IgD-negative memory B cell (primary cell): ENCODE measurements at regions not wholly inside any gene's neighbourhood (a gene's known extent, or its start where the extent isn't known, plus 50 kb on each side); places are given as distances from the start of the nearest gene placed in this dataset.
A peak's percentile ranks its signal among the peaks of the same experiment; 100 is the strongest.

Experiments
- H3K27ac Mint-ChIP-seq, 3 donors: one replicate each; pipeline ENCODE4 v1.8.0; 2020 to 2022; ENCODE audit warnings: mild to moderate bottlenecking in 3 of 3, mixed read lengths in 3 of 3, moderate library complexity in 1 of 3
- H3K27me3 Mint-ChIP-seq: one replicate; pipeline ENCODE4 v1.8.0; 2021; ENCODE audit warnings: mixed read lengths
- H3K36me3 Mint-ChIP-seq: one replicate; pipeline ENCODE4 v1.8.0; 2020; ENCODE audit warnings: mild to moderate bottlenecking, mixed read lengths
- H3K4me1 Mint-ChIP-seq, 3 donors: one replicate each; pipeline ENCODE4 v1.8.0; 2020 to 2022; ENCODE audit warnings: mixed read lengths in 3 of 3, mild to moderate bottlenecking in 1 of 3
- H3K4me3 Mint-ChIP-seq, 4 donors: one replicate each; pipeline ENCODE4 v1.8.0; 2020 to 2022; ENCODE audit warnings: mild to moderate bottlenecking in 4 of 4, mixed read lengths in 4 of 4, moderate library complexity in 3 of 4
- H3K9me3 Mint-ChIP-seq, 3 donors: one replicate each; pipeline ENCODE4 v1.8.0; 2020 to 2021; ENCODE audit warnings: mixed read lengths in 3 of 3, mild to moderate bottlenecking in 1 of 3

DNA sequence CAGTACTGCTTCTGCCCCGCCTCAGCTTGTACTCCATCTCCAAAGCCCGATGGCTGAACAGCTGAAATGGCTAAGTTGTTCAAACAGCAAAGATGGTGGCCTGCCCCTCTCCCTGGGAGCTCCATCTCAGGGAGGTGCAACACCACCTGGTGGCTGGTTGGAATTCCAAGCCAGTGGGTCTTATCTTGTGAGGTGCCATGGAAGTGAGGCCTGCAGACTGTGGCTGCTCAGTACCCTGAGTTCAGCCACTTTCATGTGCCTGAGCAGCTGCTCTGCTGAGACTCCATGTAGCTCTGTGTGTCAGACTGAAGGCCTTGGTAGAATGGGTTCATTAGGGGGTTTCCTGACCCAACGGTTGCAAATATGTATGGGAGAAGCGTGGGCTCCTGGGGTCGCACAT, 67.3 kb upstream of the SPRY2 start:
- peaks cover 4 to 23% (median 5%) of the 10 kb centered on the region in 3 donors for H3K9me3 Mint-ChIP-seq
- H3K27me3 Mint-ChIP-seq: no peaks in the 10 kb centered on the region
- no peak overlapping the region for H3K4me3 Mint-ChIP-seq
- H3K36me3 Mint-ChIP-seq: no peaks in the 10 kb centered on the region
- no peaks in the 10 kb centered on the region for H3K4me1 Mint-ChIP-seq
- no peak overlapping the region for H3K27ac Mint-ChIP-seq

DNA sequence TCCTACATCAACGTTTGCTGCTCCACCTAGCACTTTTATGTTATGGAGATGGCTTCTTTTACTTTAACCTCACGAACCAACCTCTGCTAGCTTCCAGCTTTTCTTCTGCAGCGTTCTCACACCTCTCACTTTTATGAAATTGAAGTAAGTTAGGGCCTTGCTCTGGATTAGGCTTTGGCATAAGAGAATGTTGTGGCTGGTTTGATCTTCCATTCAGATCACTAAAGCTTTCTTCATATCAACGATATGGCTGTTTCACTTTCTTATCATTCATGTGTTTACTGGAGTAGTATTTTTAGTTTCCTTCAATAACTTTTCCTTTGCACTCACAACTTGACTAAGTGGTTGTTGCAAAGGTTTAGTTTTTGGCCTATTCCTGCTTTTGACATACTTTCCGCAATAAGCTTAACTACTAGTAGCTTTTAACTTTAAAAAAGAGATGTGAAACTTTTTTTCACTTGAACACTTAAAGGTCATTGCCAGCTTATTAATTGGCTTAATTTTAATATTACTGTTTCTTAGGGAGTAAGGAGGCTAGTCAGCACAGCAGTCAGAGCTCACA, 60.0 kb upstream of the SPRY2 start:
- H3K36me3 Mint-ChIP-seq: no peaks in the 10 kb centered on the region
- H3K27ac Mint-ChIP-seq: no peak overlapping the region
- H3K9me3 Mint-ChIP-seq: peaks cover 4 to 16% (median 4%) of the 10 kb centered on the region in 3 donors
- peaks cover 7 to 20% (median 8%) of the 10 kb centered on the region in 3 donors for H3K4me1 Mint-ChIP-seq
- peak overlapping the region in 2 of 4 donors; percentile 48 to 56 for H3K4me3 Mint-ChIP-seq
- H3K27me3 Mint-ChIP-seq: no peaks in the 10 kb centered on the region

DNA sequence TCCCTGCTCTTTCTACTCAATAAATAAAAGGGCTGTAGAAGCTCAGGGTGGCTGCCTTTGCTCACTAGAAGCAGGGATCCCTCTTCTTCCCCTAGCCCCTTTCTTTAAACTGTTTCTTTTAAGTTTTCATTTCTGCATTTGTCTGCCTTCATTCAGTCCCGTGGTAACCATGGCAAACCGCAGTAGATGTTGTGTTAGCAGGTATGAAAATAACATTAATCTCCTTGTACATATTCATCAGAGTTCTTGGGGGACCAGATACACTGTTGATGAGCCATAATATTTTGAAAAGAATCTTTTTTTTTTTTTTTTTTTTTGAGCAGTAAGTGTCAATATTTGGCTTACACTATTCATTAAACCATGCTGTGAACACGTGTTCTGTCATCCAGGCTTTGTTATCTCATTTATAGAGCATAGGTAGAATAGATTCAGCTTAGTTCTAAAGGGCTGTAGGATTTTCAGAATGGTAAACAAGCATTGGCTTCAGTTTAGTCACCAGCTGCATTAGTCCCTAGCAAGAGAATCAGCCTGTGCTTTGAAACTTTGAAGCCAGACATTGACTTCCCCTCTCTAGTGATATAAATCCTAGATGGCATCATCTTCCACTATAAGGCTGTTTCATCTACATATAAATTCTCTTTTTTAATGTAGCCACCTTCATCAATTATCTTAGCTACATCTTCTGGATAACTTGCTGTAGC, 59.4 kb upstream of the SPRY2 start:
- Mint-ChIP-seq H3K4me3 (peak overlapping the region in 1 of 4 donors; percentile 56), H3K9me3 (peaks cover 4 to 14% (median 4%) of the 10 kb centered on the region in 3 donors), H3K27me3 (no peaks in the 10 kb centered on the region), H3K4me1 (peaks cover 7 to 20% (median 8%) of the 10 kb centered on the region in 3 donors), H3K27ac (peak overlapping the region in 1 of 3 donors; percentile 42), H3K36me3 (no peaks in the 10 kb centered on the region)

DNA sequence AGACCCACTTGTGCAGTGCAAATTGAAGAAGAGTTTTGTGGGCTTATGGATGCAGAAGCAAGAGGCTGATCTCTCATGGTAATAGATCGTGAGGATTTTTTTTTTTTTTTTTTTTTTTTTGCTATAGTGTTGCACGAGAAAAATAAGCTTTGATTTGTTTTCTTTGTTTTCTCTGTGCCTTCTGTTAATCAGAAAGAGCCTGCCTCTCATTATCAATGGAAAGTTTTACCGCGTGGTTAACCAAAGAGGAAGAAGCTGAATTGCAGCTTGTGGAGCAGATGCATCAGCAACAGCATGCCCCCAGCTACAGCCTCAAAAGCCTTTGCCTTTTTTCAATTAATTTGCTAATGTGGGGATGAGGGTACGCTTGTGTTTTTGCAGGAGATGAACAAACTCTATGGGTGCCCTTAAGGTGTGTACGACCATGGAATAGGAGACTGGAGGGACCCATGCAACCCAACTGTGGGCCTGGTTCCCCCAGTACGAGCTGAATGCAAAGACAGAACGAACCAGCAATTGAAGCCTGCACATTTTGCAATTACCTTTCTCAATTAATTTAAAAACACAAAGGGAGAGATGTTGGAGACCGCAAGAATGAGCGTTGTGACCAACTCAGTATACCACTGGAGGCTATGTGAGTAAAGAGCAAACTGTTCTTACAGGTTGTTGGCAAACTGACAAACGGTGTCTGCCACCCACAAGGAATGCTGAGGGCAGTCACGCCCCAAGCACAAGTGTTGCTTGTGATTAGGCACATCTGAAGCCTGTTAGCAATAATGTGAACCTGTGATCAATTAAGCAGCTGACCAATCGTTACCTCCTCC, 58.6 kb upstream of the SPRY2 start:
- H3K36me3 Mint-ChIP-seq: no peaks in the 10 kb centered on the region
- H3K4me1 Mint-ChIP-seq: peaks cover 7 to 20% (median 8%) of the 10 kb centered on the region in 3 donors
- peaks cover 2 to 12% (median 4%) of the 10 kb centered on the region in 3 donors for H3K9me3 Mint-ChIP-seq
- peak overlapping the region in 3 of 4 donors; percentile 6 to 56 (median 53) for H3K4me3 Mint-ChIP-seq
- H3K27ac Mint-ChIP-seq: peak overlapping the region in 2 of 3 donors; percentile 33 to 61
- no peaks in the 10 kb centered on the region for H3K27me3 Mint-ChIP-seq
